AG04449 (cell line): ENCODE measurements at regions not wholly inside any gene's neighbourhood (a gene's known extent, or its start where the extent isn't known, plus 50 kb on each side); places are given as distances from the start of the nearest gene placed in this dataset.

Source experiments
- CTCF ChIA-PET: fragments of 350-600 bp; formaldehyde crosslinking; extraction: SDS; loops from one replicate; lab custom pipeline; 2021; ENCODE audit warnings: antibody characterized with exemption; lab: Yijun Ruan, JAX
- POLR2A ChIA-PET: fragments of 400-600, 350-600 bp; formaldehyde crosslinking; extraction: SDS; loops from one replicate; lab custom pipeline; 2020; ENCODE audit warnings: antibody characterized with exemption, inconsistent platforms; lab: Yijun Ruan, JAX
- DNase-seq: peaks from one replicate; pipeline ENCODE4 v3.0.0-alpha.2; 2010; ENCODE audit warnings: low read depth, low spot score
- H3K4me3 ChIP-seq: 2 replicates; pipeline ENCODE4 v1.5.1; 2011; ENCODE audit warnings: low read depth, mild to moderate bottlenecking, control low read depth, low read length
- CTCF ChIP-seq: IDR thresholded peaks from one replicate; pipeline ENCODE4 v1.5.1; 2011; ENCODE audit warnings: mild to moderate bottlenecking, moderate library complexity, low read length, control low read depth, inconsistent platforms; ENCODE audit not compliant: insufficient read depth; ENCODE audit errors: missing control alignments

- POLR2A ChIA-PET, result no interaction called here
- TF ChIP-seq CTCF, result no peak
- no peak overlapping the region for H3K4me3 ChIP-seq
- DNase-seq, result no peak
- CTCF ChIA-PET, result no interaction called here
These were observed 215.7 kb downstream of the KIF26A start for GRCh38 chr14:104353921-104354701.

DNA sequence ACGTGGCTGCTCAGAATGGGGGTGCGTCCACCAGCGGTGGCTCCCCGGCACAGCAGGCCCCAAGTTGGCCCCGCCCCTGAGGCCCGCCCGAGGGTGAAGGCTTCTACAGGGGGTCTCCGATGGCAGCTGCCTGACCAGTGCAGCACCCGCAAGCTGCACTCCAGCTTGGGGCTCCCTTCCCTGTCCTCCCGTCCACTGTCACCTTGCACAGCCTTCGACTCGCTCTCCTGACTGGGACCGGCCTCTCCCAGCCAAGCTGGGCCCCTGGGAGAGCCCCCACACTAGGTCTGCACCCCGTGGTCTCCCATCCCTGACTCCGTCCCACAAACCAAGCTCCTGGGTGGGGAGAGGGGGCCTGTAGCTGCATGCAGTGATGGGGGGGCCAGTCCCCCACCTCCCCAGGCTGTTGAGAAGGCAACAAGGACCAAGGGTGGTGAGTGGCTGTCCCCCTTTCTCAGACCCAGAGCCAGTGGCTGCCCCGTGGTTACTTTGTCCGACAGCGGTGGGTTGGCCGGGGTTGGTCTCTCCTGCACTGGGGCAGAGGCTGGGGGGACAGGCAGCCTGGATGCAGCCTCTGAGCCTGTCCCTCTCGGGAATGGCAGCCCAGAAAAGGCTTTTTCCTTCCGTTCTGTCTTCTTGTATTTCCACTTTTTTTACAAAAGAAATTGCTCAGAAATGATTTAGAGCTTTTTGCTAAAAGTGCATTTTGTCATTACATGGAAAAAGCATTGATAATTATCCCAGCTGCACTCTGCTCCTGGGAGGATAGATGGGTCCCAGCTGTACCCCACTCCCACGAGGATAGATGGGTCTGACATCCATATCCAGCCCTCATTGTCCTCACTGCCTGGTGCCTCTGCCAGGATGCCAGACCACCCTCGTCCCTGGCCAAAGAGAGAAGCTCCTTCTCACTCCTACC lies 217.0 kb downstream of the KIF26A start:
- TF ChIP-seq CTCF, result no peak
- DNase-seq, result no peak
- H3K4me3 ChIP-seq, result no peak overlapping the region
- ChIA-PET CTCF (no interaction called here), POLR2A (no interaction called here)

DNA sequence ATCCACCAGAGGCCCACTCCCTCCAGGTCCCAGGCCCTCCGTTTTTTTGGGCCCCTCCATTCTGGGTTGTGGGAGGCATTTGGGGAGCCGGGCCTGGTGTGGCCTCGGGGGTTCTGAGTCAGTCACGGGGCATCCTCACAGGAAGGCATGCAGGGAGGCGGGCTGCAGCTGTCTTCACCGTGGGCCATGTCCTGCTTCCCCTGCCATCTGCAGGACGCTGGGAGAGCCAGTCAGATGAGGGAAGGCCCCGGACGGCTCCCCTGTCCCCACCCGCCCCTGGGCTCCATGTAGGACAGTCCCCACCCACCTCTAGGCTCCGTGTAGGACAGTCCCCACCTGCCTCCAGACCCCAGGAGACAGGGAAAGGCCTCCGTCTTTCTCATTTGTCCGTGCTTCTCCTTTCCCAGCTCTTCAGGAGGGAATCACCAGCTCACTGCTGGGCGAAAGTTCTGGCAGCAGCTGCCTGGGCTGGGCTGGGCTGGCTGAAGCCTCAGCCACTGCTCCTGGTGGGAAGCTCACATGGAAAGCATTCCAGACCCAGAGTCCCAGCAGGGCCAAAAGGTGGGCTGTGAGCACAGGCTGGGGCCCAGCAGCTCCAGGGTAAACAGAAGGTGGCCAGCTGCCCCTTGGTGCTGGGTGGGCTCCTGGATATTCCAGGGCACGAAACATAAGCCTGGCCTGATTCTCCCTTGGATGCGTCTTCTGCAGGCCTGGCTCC lies 217.8 kb downstream of the KIF26A start:
- ChIA-PET CTCF (no interaction called here), POLR2A (no interaction called here)
- no peak for DNase-seq
- H3K4me3 ChIP-seq, result no peak overlapping the region
- no peak for TF ChIP-seq CTCF

DNA sequence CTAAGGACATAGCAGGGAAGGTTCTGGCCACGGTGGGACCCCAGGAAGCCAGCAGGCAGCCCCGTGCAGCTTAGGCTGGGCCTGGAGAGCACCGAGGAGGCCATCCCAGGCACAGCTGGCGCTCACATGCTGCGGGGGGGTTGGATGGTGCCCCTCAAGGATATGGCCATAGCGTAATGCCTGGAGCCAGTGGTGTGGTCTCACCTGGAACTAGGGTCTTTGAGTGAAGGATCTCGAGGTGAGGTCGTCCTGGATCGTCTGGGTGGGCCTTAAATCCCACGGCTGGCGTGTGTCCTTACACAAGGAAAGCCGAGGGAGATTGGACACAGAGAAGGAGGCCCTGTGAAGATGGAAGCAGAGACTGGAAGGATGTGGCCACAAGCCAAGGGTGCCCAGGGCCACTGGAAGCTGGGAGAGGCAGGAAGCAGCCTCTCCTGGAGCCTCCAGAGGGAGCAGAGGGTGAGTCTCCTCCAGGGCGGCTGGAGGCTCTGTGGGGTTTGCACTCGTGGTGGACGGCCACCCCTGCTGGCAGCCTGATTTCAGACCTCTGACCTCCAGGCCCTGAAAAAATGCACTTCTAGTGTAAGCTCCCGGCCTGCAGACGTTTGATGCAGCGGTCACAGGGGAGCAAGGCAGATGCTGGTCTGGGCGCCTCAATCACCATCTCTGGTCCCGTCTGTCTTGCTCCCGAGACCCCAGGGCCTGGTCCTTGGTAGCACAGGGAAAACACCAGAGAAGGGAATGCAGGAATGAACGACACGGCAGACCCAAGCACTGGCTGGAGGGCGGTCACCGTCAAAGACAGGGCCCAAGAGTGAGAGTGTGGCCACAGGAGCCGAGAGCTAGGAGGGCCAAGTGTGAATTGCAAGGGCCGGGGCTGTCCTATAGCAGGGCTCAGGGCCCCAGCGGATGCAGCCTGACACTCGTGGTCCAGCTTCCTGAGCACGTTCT lies 218.6 kb downstream of the KIF26A start:
- POLR2A ChIA-PET, result no interaction called here
- CTCF ChIA-PET, result no interaction called here
- H3K4me3 ChIP-seq, result no peak overlapping the region
- TF ChIP-seq CTCF, result no peak
- DNase-seq, result no peak

DNA sequence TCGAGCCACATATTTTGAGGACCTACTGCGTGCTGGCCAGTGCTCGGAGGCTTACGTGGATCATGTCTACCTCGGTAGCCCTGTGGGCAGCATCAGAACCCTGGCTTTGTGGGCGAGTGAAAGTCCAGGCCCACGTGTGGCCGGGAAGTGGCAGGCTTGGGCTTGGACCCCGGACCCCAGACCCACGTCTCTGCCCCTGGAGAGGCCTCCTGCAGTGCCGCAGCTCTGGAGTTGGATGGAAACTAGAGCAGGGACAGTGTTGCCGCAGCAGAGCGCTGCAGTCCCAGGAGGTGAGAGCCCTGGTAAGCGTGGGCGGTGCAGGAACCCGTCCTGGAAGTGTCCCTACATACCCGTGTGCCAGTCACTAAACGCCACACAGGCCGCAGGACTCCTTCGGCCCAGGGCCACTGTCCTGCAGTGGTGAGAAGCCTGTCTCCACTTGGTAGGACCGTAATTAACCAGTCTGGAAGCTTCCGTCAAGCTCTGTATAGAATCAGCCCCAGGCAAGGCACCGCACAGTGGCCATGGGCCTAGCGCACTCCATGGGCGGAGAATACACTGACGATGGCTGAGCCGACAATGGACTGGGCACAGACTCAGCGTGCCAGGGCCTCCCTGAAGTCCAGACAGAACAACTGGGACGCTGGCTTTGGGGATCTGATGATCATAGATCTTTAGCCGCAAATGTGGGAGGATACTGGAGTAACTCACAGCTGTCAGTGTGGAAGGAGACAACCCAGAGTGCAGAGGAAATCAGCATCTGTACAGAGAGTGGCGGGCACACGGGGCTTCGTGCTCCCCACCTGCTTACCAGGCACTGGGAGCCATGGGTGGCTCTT lies 219.5 kb downstream of the KIF26A start:
- H3K4me3 ChIP-seq, result no peak overlapping the region
- CTCF ChIA-PET, result no interaction called here
- no peak for DNase-seq
- no peak for TF ChIP-seq CTCF
- POLR2A ChIA-PET, result no interaction called here
